ENCODE measurements at regions not wholly inside any gene's neighbourhood (a gene's known extent, or its start where the extent isn't known, plus 50 kb on each side); places are given as distances from the start of the nearest gene placed in this dataset.
A peak's percentile ranks its signal among the peaks of the same experiment; 100 is the strongest.

DNA sequence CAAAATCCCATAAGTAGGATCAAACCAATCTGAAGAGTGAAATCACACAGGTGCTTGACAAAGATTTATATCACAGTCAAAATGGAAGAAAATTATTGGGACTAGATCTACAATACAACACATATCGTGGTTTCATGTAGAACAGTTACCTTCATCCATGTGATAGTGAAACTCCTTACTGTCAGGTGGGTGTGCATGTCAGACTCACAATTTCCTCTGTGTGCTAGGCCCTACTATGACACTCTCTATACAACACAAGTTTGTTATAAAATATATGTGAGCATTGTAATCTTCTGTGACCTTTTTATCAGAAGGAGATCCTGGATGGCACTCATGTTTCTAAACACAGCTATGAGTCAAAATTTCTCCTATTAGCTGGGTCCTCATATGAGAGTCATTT, 947.0 kb upstream of the TSPY4 start:
- no peak for DNase-seq (ENCODE audit: low read depth)

DNA sequence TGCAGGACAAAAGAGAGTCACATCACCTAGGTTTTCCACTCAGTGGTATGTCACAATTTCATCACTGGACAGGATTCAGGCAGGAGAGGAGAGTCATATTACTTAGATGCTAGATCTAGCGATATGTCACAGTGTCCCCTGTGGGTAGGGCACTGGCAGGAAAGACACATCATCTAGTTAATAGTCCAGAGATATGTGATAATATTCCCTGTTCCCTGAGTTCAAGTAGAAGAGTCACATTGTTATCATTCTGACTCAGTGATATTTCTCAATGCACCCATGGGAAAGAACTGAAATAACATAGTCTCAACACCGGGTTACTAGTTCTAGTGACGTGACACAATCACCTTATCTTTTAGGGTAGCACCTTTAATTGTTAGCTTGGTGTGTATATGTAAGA, 944.0 kb upstream of the TSPY4 start:
- peak; percentile 19 for DNase-seq (ENCODE audit: low read depth)

DNA sequence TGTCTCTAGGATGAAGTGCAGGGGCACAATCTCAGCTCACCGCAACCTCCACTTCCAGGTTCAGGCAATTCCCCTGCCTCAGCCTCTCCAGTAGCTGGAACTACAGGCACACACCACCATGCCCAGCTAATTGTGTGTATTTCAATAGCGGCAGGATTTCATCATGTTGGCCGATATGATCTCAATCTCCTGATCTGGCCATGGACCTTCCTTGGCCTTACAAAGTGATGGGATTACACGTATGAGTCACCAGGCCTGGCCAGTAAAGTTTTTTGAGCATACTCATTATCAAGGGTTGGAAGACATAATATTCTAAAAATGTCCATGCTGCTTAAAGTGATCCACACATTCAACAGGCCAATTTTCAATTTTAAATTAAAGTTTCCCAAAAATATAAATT, 914.4 kb upstream of the TSPY4 start:
- DNase-seq (ENCODE audit: low read depth): peak; percentile 25

DNA sequence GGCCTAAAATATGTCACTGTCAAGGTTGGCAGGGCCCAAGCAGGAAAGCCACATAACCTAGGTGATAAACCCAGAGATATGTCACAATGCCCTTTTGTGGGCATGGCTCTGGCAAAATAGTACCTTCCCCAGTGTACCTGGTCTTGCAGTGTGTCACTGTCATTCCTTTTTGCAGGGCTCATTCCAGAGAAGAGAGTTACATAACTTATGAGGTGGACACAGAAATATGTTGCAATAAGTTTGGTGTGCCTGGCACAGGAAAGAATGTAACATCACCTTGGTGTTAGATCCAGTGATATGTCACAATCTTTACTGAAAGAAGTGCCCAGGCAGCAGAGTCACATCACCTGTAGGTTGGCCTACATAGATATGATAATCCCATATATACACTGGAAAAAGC, 910.8 kb upstream of the TSPY4 start:
- no peak for DNase-seq (ENCODE audit: low read depth)

DNA sequence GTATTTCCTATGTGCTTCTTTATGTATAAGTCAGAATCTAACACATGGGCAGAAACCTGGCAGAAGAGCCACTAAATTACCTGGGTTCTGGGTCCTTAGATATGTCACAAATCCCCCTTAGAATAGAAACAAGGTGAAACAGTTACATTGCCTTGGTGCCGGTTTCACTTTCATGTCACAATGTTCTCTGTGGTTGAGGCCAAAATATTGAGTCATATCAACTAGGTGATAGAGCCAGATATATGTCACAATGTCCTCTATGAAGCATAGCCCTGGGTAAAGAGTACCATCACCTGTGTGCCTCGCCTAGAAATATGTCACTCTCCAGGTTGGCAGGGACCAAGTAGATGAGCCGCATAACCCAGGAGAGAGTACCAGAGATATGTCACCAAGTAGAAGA, 899.8 kb upstream of the TSPY4 start:
- DNase-seq (ENCODE audit: low read depth): no peak

DNA sequence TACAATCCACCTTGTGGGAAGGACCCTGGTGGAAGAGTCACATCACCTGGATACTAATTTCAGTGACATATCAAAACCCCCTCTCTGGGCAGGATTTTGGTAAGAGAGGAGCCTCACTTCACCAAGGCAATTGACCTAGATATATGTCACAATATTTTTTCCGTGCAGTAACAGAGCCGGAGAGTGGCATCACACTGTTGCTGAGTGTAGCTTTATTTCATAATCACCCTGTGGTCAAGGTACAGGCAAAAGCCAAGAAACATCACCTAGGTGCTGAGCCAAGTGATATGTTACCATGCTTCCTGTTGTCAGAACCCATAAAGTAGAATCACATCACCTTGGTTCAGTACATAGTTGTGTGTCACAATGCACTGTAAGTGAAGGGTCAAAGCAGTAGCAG, 895.2 kb upstream of the TSPY4 start:
- no peak for DNase-seq (ENCODE audit: low read depth)

DNA sequence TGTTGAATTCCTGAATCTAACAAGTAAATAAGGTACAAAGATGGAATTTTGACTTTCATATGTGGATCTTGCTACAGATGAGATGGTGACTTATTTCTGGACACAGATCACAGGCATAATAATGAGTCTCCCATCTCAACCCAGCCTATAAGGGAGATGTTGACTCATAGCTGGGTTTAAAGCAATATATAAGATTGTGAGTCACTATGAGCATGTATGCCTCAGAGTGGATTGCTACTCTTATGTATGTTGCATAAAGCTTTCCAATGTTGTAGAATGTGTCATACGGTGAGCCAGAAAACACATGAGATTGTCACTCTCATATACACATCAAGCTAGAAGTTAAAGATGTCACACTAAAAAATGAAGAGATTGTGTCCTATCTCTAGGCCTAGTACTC, 884.3 kb upstream of the TSPY4 start:
- DNase-seq (ENCODE audit: low read depth): peak; percentile 28

DNA sequence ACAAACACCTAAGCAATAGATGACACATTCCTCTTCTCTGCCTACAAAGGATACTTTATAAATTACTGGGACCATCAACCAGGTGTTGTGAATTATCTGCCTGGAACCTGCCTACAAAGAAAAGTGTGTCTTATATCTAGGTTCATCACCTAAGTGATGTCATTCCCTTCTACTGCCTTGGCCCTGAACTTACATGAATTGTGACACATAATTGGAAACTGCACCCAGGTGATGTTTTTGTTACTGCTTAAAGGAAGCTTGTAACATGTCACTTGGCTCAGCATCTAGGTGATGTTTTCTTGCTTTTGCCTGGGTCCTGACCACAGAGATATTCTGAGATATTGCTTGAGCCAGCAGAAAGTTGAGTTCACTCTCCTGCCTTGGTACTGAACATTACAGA, 870.5 kb upstream of the TSPY4 start:
- no peak for DNase-seq (ENCODE audit: low read depth)

DNA sequence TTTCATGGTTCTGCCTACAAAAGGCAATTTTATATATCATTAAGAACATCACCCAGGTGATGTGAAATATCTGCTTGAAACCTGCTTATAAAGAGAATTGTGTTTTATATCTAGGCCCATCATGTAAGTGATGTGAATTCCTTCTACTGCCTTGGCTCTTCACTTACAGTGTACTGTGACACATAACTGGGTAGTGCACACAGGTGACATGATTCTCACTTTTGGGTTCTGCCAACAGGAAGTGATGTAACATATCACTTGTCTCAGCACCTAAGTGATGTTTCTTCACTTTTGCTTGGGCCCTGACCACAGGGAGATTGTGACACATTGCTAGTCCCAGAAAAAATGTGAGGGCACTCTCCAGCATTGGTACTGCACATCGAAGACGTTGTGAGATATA, 867.0 kb upstream of the TSPY4 start:
- no peak for DNase-seq (ENCODE audit: low read depth)

DNA sequence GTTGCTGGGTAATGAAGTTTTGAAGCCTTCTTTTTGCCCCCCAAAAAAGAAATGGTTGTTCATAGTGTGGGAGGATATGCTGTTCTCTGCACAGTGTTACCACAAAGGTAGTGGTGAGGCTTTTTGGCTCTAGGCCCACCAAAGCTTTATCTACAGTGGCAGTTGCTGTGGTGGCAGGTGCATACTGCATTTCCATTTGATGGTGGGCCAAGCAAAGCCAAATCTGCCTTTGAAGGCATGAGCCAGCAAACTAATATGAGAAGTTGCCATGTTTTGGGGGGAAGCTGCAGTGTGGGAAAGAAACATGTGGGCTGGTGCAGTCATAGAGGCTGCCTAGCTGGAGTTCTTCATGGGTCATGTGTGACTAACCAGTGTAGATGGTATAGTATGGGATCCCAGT, 858.1 kb upstream of the TSPY4 start:
- DNase-seq (ENCODE audit: low read depth): no peak

DNA sequence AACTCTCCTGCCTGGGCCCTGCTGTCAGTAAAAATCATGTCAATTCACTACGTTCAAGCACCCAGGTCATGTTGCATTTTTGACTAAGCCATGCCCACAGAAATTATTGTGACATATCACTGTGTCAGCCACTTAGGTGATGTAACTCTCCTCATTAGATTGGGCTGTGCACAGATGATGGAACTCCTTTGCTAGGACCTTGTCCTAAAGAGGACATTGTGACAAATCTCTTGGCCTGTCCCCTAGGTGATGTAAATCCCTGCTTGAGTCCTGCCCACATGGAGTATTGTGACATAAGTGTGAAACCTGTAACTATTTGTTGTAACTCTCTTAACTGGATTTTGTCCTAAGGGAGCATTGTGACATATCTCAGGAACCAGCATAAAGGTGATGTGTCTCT, 848.3 kb upstream of the TSPY4 start:
- no peak for DNase-seq (ENCODE audit: low read depth)

DNA sequence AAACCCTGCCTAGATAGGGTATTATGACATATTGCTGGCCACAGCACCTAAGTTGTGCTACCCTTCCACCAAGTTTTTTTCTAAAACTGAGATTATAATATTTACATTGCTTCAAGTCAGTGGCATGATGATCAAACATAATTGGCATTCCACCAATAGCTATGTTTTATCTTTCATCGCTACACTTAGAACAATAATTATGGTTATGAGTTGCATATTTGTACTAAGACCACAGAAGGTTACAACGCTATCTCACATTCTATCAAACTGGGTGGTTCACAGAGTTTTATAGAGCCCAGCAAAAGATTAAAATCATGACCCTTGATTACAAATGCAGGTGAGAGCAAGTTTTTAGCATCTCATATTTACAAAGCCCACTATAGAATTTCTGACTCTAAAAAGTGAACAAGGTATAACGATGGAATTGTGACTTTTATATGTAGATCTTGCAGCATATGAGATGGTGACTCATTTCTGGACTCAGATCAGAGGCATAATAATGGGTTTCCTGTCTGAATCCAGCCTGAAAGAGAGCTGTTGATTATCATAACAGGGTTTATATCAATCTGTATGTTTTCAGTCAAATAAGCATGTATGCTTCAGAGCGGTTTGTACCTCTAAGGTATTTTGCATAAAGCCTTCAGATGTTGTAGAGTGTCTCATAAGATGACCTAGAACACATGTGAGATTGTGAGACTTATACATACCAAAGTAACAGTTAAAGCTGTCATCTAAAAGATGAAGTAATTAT, 847.2 kb upstream of the TSPY4 start:
- DNase-seq (ENCODE audit: low read depth): peak; percentile 2

DNA sequence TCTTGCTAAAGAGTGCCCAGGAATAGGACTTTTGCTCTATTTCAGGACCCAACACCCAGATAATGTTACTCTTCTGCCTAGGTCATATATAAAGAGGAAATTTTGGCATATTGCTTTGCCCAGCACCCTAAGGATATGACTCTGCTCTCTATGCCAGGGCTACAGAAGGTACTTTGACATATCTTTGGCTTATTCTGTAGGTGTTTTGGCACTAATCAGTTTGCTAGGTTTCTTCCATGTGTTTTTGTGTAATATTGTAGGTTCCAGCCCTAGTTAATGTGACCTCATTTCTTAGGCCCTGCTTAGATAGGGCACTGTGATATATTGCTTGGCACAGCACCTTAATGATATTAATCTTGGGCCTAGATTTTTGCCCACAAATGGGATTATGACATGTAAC, 842.9 kb upstream of the TSPY4 start:
- DNase-seq (ENCODE audit: low read depth): no peak

DNA sequence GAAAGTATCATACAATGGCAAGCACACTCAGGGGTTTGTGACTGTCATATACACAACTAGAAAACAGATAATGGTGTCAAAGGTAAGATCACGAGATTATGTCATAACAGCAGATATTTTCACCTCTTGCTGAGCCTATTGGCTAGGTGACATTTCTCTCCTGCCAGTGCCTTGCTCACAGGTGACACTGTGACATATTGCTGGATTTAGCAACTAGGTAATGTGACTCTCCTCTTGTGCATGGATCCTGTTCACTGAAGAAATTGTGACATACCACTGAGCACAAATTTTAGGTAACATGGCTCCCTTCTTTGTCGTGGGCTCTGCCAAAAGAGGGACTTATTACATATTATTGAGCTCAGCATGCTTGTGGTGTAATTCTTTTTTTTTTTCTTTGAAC, 842.0 kb upstream of the TSPY4 start:
- DNase-seq (ENCODE audit: low read depth): no peak

DNA sequence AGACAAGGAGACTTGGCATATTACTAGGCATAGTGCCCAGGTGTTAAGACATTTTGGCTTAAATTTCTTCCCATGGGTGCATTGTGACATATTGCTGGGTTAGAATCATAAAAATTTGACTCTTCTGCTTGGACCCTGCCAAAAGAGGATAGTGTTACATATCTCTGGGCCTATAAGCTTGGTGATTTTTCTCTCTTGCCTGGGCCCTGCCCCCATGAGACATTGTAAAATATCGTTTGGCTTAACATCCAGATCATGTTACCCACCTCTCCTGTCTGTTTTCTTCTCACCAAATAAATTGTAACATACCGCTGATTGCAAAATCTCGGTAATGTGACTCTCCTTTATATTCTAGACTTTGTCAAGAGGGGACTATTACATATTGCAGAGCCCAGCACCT, 836.4 kb upstream of the TSPY4 start:
- DNase-seq (ENCODE audit: low read depth): no peak

DNA sequence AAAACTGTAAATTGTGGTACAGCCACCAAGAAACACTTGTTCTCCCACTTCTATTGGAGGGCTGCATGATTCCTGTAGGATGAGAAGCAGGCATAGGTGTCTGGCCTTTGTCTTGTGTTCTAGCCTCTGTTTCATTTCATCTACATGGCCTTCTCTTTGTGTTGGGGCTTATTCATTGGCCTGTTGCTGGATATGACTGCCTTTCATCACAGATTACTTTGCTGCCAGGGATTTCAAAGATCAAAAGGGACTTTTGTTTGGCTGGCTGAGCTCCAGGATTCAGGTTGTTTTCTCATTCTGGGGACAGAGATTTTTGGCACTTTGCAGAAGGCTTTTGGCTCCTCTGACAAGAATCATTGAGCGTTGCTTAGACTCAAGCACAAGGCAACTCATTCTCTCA, 803.8 kb upstream of the TSPY4 start:
- no peak for DNase-seq (ENCODE audit: low read depth)

DNA sequence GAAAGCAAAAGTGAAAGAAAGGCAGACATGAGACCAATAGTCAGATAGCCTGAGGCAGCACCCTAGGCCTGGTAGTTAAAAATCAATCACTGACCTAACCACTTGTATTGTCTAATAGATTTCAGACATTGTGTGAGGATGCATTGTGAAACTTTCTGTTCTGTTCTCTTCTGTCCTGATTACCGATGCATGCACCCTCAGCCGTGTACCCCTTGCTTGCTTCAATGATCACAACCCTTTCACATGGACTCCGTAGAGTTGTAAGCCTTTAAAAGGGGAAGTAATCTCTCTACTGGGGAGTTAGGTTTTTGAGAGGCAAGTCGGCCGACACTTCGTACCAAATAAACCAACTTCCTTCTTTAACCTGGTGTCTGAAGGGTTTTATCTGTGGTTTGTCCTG, 801.6 kb upstream of the TSPY4 start:
- no peak for DNase-seq (ENCODE audit: low read depth)

DNA sequence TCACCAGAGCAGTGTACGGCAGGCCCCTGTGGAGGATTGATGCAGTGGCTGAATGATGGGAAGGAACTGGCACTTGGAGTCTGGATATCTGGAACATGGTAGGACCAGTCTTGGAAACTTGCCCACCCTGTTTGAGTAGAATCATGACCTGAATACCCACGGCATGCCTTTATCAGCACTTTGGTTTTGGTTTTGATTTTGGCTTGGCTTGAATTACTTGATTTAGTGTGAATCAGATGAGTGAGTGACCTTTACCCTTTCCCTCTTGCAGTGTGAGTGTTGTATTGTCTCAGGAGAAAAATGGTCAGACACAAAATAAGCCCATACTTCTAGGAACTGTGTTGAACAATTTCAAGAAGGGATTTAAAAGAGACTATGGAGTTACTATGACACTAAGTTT, 801.0 kb upstream of the TSPY4 start:
- no peak for DNase-seq (ENCODE audit: low read depth)

DNA sequence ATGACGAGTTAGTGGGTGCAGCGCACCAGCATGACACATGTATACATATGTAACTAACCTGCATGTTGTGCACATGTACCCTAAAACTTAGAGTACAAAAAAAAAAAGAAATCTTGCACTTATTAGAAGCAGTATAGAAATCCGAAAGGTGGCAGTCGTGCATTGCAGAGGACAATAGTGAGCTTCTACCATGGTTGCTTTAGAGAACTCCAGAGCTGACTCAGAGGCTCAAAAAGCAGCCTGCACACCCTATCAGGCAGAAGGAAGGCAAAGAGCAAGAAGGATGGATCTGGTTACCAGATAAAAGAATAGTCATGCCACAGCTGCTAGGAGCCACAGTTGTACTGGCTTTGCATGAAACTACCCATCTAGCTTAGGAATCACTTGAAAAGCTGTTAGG, 796.0 kb upstream of the TSPY4 start:
- DNase-seq (ENCODE audit: low read depth): peak; percentile 24

DNA sequence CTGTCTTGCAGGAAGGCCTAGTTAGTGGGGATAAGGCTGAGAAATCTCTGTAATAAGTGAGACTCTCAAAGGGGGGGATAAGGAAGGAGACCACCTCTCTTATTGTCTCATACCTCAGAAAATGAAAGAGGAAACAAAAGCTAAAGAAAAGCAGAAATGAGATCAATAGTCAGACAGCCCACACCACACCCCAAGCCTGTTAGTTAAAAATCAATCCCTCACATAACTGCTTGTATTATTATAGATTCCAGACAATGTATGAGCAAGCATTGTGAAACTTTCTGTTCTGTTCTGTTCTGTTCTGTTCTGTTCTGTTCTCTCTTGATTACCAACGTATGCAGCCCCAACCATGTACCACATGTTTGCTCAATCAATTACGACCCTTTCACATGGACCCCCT, 792.5 kb upstream of the TSPY4 start:
- DNase-seq (ENCODE audit: low read depth): no peak

DNA sequence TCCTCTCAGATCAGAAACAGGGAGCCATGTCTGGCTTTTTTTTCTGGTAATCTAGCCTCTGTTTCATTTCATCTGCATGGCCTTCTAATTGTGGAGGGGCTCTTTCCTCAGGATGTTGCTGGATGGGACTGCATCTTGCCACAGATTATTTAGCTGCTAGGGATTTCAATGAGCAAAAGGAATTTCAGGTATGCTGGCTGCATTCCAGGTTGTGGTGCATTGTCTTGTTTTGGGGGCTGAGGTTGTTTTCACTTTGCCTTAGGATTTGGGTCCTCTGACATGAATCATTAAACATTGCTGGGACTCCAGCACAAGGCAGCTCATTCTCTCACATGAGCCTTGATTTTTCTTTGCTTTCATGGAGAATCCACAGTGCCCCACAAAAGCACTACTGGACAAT, 789.3 kb upstream of the TSPY4 start:
- DNase-seq (ENCODE audit: low read depth): no peak

DNA sequence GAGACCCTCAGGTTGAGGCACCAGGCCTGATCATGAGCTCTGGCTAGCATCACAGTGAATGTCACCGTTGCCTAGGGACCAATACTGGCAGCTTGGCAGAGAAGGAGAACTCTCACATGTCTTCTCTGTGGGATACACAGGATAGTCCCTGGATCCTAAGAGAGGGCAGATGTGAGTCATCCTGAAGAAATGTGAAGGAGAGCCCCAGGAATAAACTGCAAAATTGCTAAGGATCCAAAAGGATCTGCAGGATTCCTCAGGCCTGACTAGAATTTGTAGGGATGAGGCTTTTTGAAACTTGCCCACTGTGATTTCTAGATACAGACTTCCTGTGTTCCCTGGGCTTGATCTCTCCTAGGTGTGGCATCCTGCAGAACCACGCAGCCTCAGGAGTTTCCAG, 785.9 kb upstream of the TSPY4 start:
- DNase-seq (ENCODE audit: low read depth): peak; percentile 32

DNA sequence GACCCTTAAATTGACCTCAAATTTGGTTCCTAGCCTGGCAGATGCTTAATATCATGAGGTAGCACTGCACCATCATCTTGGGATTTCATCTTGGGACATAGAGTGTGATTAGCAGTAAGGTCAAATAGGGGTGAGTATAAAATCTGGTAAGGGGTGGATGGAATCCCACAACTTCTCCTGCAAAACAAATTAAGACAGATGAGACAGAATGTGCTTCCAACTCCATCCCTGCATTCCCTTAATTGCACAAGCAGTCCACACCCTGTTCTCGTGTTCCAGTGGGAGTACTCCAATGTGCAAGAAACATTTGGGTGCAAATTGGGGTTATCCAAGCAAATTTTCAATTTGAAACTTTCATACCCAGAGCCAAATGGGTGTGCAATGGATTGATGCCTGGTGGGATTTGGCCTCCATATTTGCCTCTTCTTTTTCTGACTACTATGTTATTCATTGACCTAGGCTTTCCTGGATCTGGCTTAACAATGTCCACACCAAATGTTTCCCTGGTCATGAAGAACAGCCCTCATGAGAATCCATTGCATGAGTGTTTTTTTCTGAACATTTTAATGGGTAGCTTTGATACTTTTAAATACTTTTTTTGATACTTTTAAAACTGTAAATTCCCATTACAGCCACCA, 785.0 kb upstream of the TSPY4 start:
- DNase-seq (ENCODE audit: low read depth): no peak

DNA sequence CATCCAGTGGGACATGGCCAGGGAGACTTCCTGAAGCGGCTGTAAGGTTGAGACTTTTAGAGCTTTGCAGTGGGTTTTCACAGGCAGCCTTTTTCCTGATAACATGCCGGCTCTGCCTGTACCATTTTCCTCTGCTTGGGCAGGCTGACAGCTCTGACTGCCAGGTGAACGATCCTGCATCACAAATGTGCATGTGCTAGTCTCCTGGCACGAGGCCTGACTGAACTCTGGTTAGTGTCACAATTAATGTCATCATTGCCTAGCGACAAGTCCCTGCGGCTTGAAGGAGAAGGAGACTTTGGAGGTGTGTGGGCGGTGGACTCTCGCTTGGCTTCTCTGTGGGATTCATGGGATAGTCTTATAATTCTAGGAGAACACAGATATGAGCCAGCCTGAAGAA, 783.6 kb upstream of the TSPY4 start:
- DNase-seq (ENCODE audit: low read depth): no peak

All from HT1080 (cell line).